Stimulated activated CD4-positive, alpha-beta T cell treated with anti-CD3 and anti-CD28 coated beads, Interleukin-12 subunit alpha, Interleukin-12 subunit beta, amount 100 ng/mL, for 4 hours (primary cell): ENCODE measurements at regions not wholly inside any gene's neighbourhood (a gene's known extent, or its start where the extent isn't known, plus 50 kb on each side); places are given as distances from the start of the nearest gene placed in this dataset.
A peak's percentile ranks its signal among the peaks of the same experiment; 100 is the strongest.
"Not testable (repeated sequence)": the region's sequence is repeated elsewhere in the genome, so short reads cannot be mapped to it uniquely, and the experiment has no call there.

ENCODE experiments used
- DNase-seq: peaks from one replicate; pipeline ENCODE4 v3.0.0-alpha.2; 2020

GRCh38 chr4:3882316-3882885, 116.2 kb downstream of the ADRA2C start:
- not testable (repeated sequence) for DNase-seq

DNA sequence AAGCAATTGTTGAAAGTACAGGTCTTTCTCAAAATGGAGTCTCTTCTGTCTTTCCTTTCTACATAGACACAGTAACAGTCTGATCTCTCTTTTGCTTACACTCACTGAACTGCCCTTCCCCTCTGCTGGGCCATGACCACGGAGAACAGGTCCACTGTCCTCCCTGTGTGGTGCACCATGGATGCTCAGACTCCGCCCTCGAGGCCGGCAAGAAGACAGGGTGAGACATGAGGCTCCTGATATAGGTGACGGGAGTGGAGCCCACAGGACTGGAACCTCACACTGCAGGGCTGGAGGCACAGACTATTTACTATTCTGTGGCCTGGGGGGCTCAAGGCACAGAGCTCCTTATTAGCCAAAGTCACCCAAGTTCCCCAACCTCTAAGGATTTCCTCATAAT, 118.1 kb downstream of the ADRA2C start:
- DNase-seq = not testable (repeated sequence)

DNA sequence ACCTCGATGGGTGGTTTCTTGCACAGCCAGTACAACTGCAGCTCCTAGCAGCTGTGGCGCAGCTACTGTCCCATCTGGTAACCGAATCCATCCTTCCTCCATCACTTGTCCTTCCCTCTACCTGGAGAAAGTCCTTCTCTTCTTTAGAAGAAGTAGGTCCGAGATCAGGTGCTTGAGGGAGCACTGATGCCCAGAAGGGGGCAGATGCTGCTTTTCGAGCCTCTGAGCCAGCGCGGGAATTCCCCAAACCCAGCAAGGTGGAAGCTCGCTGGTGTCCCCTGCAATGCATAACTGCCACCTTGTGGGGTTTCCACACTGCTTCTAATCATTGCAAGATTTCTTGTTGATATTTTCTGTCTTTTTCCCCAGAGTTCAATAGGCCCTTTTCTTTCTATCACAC, 127.4 kb downstream of the ADRA2C start:
- DNase-seq = peak; percentile 21

DNA sequence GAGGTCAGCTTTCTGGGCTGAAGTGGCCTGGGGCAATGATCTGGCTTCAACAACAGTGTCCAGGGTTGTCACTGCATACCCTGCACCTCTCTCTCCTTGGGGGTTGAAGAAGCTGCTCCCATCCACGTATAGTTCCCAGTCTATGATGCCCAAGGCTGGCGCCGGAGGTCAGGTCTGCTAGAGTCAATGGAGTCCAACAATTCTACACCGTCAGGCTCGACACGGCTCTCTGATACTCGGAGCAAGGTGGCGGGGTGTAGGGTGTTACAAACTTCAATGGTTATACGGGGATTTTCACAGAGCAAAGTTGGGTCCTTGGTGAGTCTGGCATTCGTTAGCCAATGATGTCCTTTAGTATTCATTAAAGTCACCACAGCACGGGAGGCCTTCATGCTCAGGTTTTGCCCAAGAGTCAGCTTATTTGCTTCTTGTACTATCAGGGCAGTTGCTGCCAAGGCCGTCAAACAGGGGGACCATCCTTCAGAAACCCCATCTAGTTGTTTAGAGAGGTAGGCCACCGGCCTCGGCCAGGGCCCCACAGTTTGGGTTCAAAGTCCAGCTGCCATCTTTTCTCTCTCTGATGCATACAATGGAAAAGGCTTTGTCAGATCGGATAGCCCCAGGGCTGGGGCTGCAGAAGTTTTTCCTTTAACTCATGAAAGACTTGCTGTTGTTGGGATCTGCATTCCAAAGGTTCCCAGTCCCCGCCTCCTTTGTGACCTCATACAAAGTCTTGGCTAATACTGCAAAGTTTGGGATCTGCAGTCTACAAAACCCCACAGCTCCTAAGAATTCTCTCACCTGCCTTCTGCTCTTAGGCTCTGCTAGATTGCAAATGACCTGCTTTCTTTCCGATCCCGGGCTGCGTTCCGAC, 128.1 kb downstream of the ADRA2C start:
- not testable (repeated sequence) for DNase-seq

GRCh38 chr4:3896441-3896840, 130.3 kb downstream of the ADRA2C start:
- no peak for DNase-seq

DNA sequence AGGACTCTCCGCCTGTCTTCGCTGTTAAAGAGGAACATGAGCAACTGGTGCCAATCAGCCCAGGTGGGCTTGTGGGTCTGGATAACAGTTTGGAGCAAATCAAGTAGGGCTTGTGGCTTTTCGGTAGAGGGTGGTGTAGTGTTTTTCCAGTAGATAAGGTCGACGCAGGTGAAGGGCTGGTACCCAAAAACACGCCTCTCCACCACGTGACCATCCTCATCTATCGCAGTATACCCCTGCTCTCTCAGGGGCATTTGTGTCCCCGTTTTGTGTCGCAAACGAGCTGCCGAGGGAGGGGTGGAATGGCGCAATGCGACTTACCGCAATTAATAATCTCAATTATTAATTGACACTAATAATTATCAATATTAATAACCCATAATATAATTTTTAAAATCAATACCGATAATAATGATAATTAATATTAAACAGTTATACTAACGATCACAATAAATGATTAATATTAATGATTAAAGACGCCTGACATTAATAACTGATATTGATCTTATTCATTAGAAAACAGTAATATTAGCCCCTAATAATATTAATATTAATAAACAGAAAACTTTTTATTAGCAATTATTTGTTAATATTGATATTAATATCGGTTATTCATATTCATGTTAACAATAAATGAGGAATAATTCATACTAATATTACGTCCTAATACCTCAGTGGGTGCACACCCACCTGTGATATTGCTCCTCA, 130.8 kb downstream of the ADRA2C start:
- DNase-seq = not testable (repeated sequence)

DNA sequence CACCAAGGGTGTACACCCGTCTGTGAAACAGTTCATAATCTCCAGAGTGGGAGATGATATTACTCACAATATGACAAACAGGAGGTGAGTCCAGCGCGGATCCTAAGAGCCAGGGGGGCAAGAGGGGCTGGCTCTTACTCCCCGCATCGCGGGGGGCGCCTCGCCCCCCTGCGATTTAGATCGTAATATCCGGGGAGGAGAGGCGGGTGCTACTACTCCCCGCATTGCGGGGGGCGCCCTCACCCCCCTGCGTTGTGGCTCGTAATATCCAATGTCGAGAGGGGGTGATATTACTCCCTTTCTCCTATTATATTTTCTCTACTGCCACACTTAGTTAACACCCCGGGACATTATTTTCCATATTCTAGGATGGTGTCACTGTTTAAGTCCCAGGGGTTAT, 131.9 kb downstream of the ADRA2C start:
- DNase-seq = no peak

- DNase-seq = not testable (repeated sequence)
Observed at GRCh38 chr4:3898928-3899327, 132.7 kb downstream of the ADRA2C start.

DNA sequence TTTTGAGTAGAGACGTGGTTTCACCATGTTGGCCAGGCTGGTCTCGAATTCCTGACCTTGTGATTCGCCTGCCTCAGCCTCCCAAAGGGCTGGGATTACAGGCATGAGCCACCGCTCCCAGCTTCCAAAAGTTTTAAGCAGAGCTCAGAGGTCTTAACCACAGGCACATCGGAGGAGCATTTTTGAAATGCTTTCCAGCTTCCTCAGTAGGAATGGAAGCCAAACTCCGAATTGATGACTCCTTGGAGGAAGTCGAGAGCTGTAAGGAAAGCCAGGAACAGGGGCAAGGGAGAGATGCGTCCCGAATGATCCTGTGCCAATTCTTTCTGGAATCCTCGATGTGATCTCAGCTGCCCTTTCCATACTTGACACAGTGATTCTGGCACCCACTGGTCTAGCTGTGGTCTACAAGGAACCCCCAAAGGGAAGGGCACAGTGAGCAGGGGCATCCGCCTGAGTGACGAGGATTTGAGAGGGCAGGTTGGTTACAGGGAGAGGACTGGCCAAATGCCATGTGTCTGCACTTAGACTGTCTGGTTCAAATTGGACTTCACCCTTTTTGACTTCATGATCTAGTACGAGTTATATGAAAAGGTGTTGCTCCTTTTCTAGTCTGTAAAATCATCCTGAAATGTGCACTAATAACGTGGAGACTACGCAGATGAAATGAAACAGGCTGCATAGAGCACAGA, 138.2 kb downstream of the ADRA2C start:
- not testable (repeated sequence) for DNase-seq

DNA sequence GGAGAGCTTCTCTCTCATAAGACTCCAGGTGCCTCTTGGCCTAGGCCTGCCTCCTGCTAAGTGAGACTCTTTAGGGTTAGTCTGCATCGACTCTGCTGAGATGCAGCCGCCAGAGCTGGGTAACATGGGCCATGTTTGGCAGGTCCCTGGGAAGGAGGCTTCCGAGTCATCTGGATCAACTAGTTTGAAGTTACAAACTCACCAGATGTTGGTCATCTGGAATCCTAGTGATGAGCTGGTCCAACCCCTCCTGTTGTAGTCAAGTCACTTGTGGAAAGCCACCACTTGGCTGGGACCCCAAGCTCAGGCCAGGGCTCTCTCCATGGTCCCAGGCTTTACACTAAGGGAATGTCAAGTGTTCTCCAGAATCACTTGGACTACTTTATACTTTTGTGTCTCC, 143.4 kb downstream of the ADRA2C start:
- DNase-seq = not testable (repeated sequence)

GRCh38 chr4:3910161-3910950, 144.2 kb downstream of the ADRA2C start:
- not testable (repeated sequence) for DNase-seq

DNA sequence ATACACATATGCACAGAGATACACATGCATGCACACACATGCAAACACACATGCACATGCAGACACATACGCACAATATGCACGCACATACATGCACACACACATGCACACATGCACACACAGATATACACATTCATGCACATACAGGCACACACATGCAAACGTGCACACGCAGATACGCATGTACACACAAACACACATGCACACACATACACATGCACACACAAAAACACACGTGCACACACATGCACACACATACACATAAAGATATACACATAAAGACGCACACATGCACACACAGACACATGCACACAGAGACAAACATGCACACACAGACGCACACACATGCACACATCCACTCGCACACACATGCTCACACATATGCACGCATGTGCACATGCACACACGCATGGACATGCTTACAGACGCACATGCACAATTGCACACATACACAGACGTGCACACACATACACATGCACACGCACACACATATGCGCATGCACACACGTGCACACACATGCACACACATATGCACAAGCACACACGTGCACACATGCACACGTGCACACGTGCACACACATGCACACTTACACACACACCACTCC, 145.2 kb downstream of the ADRA2C start:
- no peak for DNase-seq

DNA sequence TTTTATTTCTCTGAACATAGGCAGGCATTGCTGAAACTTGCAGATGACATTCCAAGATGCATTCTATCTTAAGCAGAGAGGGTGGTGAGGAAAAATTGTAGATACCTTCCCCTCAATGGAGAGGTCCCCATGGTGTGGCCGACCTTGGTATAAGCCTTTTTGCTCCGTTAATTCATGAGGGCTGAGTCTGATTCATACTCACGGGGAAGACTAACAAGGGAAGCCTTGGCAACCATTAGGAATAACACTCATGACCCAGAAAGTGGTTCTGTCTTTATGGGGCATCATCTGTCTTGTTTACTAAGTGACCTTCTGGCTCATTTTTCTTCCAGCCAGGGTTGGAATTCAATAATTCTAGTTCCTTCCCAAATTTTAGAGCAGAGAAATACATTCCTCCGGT, 148.3 kb downstream of the ADRA2C start:
- not testable (repeated sequence) for DNase-seq

GRCh38 chr4:3919509-3919908, 153.3 kb downstream of the ADRA2C start:
- DNase-seq = not testable (repeated sequence)

GRCh38 chr4:3921902-3922301, 155.7 kb downstream of the ADRA2C start:
- DNase-seq = not testable (repeated sequence)

DNA sequence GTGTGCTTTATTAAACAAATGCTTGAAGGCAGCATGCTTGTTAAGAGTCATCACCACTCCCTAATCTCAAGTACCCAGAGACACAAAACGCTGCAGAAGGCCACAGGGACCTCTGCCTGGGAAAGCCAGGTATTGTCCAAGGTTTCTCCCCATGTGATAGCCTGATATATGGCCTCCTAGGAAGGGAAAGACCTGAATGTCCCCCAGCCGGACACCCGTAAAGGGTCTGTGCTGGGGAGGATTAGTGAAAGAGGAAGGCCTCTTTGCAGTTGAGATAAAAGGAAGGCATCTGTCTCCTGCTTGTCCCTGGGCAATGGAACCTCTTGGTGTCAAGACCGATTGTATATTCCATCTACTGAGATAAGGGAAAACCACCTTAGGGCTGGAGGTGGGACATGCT, 159.7 kb downstream of the ADRA2C start:
- DNase-seq = not testable (repeated sequence)

DNA sequence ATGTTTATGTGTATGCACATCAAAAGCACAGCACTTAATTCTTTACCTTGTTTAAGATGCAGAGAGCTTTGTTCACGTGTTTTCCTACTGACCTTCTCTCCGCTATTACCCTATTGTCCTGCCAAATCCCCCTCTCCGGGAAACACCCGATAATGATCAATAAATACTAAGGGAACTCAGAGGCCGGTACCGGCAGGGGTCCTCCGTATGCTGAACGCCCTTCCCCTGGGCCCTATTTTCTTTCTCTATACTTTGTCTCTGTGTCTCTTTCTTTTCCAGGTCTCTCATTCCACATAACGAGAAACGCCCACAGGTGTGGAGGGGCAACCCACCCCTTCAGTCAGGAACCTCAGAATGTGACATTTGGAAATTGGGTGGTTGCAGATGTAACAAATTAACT, 160.1 kb downstream of the ADRA2C start:
- not testable (repeated sequence) for DNase-seq

- DNase-seq = not testable (repeated sequence)
Observed at GRCh38 chr4:3926969-3927755, 161.0 kb downstream of the ADRA2C start.

DNA sequence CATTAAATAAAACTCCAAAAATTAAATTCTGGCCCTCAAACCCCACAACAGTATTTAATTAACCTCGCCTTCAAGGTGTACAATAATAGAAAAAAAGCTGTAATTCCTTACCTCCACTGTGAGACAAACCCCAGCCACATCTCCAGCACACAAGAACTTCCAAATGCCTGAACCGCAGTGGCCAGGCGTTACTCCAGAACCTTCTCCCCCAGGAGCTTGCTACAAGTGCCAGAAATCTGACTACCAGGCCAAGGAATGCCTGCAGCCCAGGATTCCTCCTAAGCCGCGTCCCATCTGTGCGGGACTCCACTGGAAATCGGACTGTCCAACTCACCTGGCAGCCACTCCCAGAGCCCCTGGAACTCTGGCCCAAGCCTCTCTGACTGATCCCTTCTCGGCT, 163.2 kb downstream of the ADRA2C start:
- not testable (repeated sequence) for DNase-seq

DNA sequence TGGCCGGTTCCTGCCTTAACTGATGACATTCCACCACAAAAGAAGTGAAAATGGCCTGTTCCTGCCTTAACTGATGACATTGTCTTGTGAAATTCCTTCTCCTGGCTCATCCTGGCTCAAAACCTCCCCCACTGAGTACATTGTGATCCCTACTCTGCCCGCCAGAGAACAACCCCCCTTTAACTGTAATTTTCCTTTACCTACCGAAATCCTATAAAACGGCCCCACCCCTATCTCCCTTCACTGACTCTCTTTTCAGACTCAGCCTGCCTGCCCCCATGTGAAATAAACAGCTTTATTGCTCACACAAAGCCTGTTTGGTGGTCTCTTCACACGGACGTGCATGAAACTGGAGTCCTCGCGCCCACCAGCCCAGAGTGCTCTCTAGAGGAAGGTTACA, 166.5 kb downstream of the ADRA2C start:
- DNase-seq = not testable (repeated sequence)

DNA sequence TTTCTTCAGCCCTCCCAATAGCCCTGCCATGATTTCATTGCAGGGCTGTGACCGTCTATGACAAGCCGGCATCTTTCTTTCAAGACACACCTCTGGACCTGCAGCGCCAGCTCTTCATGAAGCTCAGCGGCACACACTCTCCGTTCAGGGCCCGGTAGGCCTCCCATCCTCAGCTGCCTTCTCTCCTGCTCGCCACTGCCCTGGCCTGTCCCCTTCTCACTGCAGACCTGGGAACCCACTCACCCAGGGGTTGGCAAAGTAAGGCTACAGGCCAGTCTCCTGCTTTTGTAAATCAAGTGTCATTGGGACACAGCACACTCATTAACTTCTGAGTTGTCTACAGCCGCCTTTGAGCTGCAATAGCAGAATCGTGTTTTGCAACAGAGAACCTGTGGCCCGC, 169.2 kb downstream of the ADRA2C start:
- not testable (repeated sequence) for DNase-seq
